ENCODE measurements at regions not wholly inside any gene's neighbourhood (a gene's known extent, or its start where the extent isn't known, plus 50 kb on each side); places are given as distances from the start of the nearest gene placed in this dataset.
"Not testable (repeated sequence)": the region's sequence is repeated elsewhere in the genome, so short reads cannot be mapped to it uniquely, and the experiment has no call there.

GRCh38 chr7:69439636-69440325 is 158.5 kb upstream of the AUTS2 start:
- no peaks in the 10 kb centered on the region for H3K79me2 ChIP-seq
- no peak overlapping the region for H3K27ac ChIP-seq
- no peak overlapping the region for H3K4me3 ChIP-seq (ENCODE audit: low read depth, low read length)
- H3K9me3 ChIP-seq (ENCODE audit: control insufficient read depth, low read length): no peaks in the 10 kb centered on the region
- no peak overlapping the region for H3K9ac ChIP-seq
- no peaks in the 10 kb centered on the region for H3K4me1 ChIP-seq
- no peak for TF ChIP-seq CTCF (IDR thresholded peaks at IDR 0.05)
- H3K4me2 ChIP-seq (ENCODE audit: low read length): no peak overlapping the region
- no peaks in the 10 kb centered on the region for H3K27me3 ChIP-seq (ENCODE audit: control insufficient read depth, insufficient read depth, low read length)
- no peaks in the 10 kb centered on the region for H3K36me3 ChIP-seq (ENCODE audit: control insufficient read depth, insufficient read depth, low read length)
- no peak overlapping the region for H2AFZ ChIP-seq

- TF ChIP-seq CTCF (IDR thresholded peaks at IDR 0.05): no peak
- Histone ChIP-seq H3K9me3 (ENCODE audit: control insufficient read depth, low read length) (no peaks in the 10 kb centered on the region), H3K27ac (no peak overlapping the region), H3K27me3 (ENCODE audit: control insufficient read depth, insufficient read depth, low read length) (no peaks in the 10 kb centered on the region), H3K79me2 (no peaks in the 10 kb centered on the region), H3K9ac (no peak overlapping the region), H3K4me3 (ENCODE audit: low read depth, low read length) (no peak overlapping the region), H3K36me3 (ENCODE audit: control insufficient read depth, insufficient read depth, low read length) (no peaks in the 10 kb centered on the region), H3K4me1 (no peaks in the 10 kb centered on the region), H3K4me2 (ENCODE audit: low read length) (no peak overlapping the region), H2AFZ (no peak overlapping the region)
Measured at GRCh38 chr7:69440976-69441375, 157.3 kb upstream of the AUTS2 start.

GRCh38 chr7:69443136-69443535 is 155.1 kb upstream of the AUTS2 start:
- no peaks in the 10 kb centered on the region for H3K79me2 ChIP-seq
- H3K4me2 ChIP-seq (ENCODE audit: low read length): no peak overlapping the region
- no peaks in the 10 kb centered on the region for H3K9me3 ChIP-seq (ENCODE audit: control insufficient read depth, low read length)
- no peak overlapping the region for H3K4me3 ChIP-seq (ENCODE audit: low read depth, low read length)
- TF ChIP-seq CTCF (IDR thresholded peaks at IDR 0.05): no peak
- no peaks in the 10 kb centered on the region for H3K27me3 ChIP-seq (ENCODE audit: control insufficient read depth, insufficient read depth, low read length)
- H3K36me3 ChIP-seq (ENCODE audit: control insufficient read depth, insufficient read depth, low read length): no peaks in the 10 kb centered on the region
- no peak overlapping the region for H3K9ac ChIP-seq
- no peaks in the 10 kb centered on the region for H3K4me1 ChIP-seq
- H2AFZ ChIP-seq: no peak overlapping the region
- no peak overlapping the region for H3K27ac ChIP-seq

GRCh38 chr7:69445541-69445940 is 152.7 kb upstream of the AUTS2 start:
- no peak overlapping the region for H2AFZ ChIP-seq
- no peaks in the 10 kb centered on the region for H3K27me3 ChIP-seq (ENCODE audit: control insufficient read depth, insufficient read depth, low read length)
- no peak overlapping the region for H3K4me3 ChIP-seq (ENCODE audit: low read depth, low read length)
- H3K9me3 ChIP-seq (ENCODE audit: control insufficient read depth, low read length): no peaks in the 10 kb centered on the region
- no peak overlapping the region for H3K9ac ChIP-seq
- H3K79me2 ChIP-seq: no peaks in the 10 kb centered on the region
- H3K4me2 ChIP-seq (ENCODE audit: low read length): no peak overlapping the region
- no peaks in the 10 kb centered on the region for H3K4me1 ChIP-seq
- no peaks in the 10 kb centered on the region for H3K36me3 ChIP-seq (ENCODE audit: control insufficient read depth, insufficient read depth, low read length)
- TF ChIP-seq CTCF (IDR thresholded peaks at IDR 0.05): no peak
- H3K27ac ChIP-seq: no peak overlapping the region

GRCh38 chr7:69446213-69446612 is 152.1 kb upstream of the AUTS2 start:
- H3K9me3 ChIP-seq (ENCODE audit: control insufficient read depth, low read length); H3K79me2 ChIP-seq; H2AFZ ChIP-seq; H3K27ac ChIP-seq; H3K4me1 ChIP-seq; H3K4me2 ChIP-seq (ENCODE audit: low read length); H3K9ac ChIP-seq; H3K36me3 ChIP-seq (ENCODE audit: control insufficient read depth, insufficient read depth, low read length); H3K4me3 ChIP-seq (ENCODE audit: low read depth, low read length); H3K27me3 ChIP-seq (ENCODE audit: control insufficient read depth, insufficient read depth, low read length): not testable (repeated sequence)
